HCT116 (cell line): ENCODE measurements at regions not wholly inside any gene's neighbourhood (a gene's known extent, or its start where the extent isn't known, plus 50 kb on each side); places are given as distances from the start of the nearest gene placed in this dataset.
A peak's percentile ranks its signal among the peaks of the same experiment; 100 is the strongest.

ENCODE experiments used
- ATAC-seq: fragments of 200-7000 bp; cut with Tn5 transposase; 2 replicates; pipeline ENCODE4 v1.9.1; 2020; ENCODE audit warnings: mild to moderate bottlenecking, moderate library complexity
- BruUV-seq: library from RNA; stranded (reverse); fragments of 400-500 nt; replicated peaks from 2 replicates; lab custom pipeline; 2021; lab: Mats Ljungman, UMichigan
- CTCF ChIA-PET: fragments of 300-600 bp; sonication (Branson Sonifier 250); formaldehyde crosslinking; loops from one replicate; lab custom pipeline; 2021; ENCODE audit warnings: antibody characterized with exemption; lab: Charles Lee
- POLR2A ChIA-PET: fragments of 300-600, 350-600 bp; sonication (Branson Sonifier 250); formaldehyde crosslinking; loops from one replicate; lab custom pipeline; 2021; ENCODE audit warnings: antibody characterized with exemption; lab: Charles Lee
- RAD21 ChIA-PET, 2 experiments: fragments of 300-600 bp; sonication (Branson Sonifier 250); formaldehyde crosslinking; loops; one replicate each; lab custom pipeline; 2023; ENCODE audit warnings: low total read pairs in 2 of 2; ENCODE audit not compliant: uncharacterized antibody in 2 of 2, unreplicated experiment in 2 of 2, low non-redundant PET in 1 of 2; lab: Charles Lee
- DNase-seq: peaks from one replicate; pipeline ENCODE4 v3.0.0-alpha.2; 2010; ENCODE audit warnings: low read depth, low spot score
- H2AFZ ChIP-seq: fragments of 200-600 bp; shearing (Covaris generic), sonication (generic); 2 replicates; pipeline ENCODE4 v1.6.1; 2017; ENCODE audit warnings: low read depth, mixed run types, mixed read lengths, antibody characterized with exemption, low read length; ENCODE audit not compliant: poor library complexity, severe bottlenecking
- H3K27ac ChIP-seq: 2 replicates; pipeline ENCODE4 v1.5.1; 2012; ENCODE audit warnings: low read depth, low read length
- H3K27me3 ChIP-seq: fragments of 200-600 bp; sonication (generic); 2 replicates; pipeline ENCODE4 v1.6.1; 2016; ENCODE audit warnings: mixed run types, low read length, mixed read lengths; ENCODE audit not compliant: insufficient read depth
- H3K36me3 ChIP-seq, 2 experiments: fragments of 200-500 bp in 1 of 2; fragments of 200-600 bp in 1 of 2; sonication (Bioruptor generic) in 1 of 2; sonication (generic) in 1 of 2; 2 replicates each; pipeline versions ENCODE4 v1.5.1 to v1.6.1; 2014 to 2016; ENCODE audit warnings: low read length in 2 of 2, inconsistent platforms in 1 of 2, mixed read lengths in 1 of 2, mixed run types in 1 of 2; ENCODE audit not compliant: insufficient read depth in 2 of 2, control insufficient read depth in 1 of 2
- H3K4me1 ChIP-seq, 2 experiments: fragments of 200-600 bp in 1 of 2; sonication (generic) in 1 of 2; 2 replicates each; pipeline versions ENCODE4 v1.5.1 to v1.6.1; 2012 to 2017; ENCODE audit warnings: low read length in 2 of 2, inconsistent platforms in 1 of 2, mild to moderate bottlenecking in 1 of 2, mixed read lengths in 1 of 2, mixed run types in 1 of 2, moderate library complexity in 1 of 2; ENCODE audit not compliant: insufficient read depth in 2 of 2, control insufficient read depth in 1 of 2
- H3K4me2 ChIP-seq: fragments of 200-600 bp; sonication (generic); 2 replicates; pipeline ENCODE4 v1.6.1; 2017; ENCODE audit warnings: mixed run types, low read length, mixed read lengths
- H3K4me3 ChIP-seq, 2 experiments: fragments of 200-600 bp in 1 of 2; sonication (generic) in 1 of 2; replicated peaks in 1 of 2; 2 replicates each; pipeline ENCODE4 v1.5.1; 2011 to 2016; ENCODE audit warnings: low read length in 2 of 2, control low read depth in 1 of 2, low read depth in 1 of 2, mild to moderate bottlenecking in 1 of 2, mixed read lengths in 1 of 2, mixed run types in 1 of 2
- H3K79me2 ChIP-seq: fragments of 200-600 bp; sonication (generic); 2 replicates; pipeline ENCODE4 v1.6.1; 2017; ENCODE audit warnings: mild to moderate bottlenecking, mixed run types, low read length, moderate library complexity, mixed read lengths; ENCODE audit not compliant: insufficient read depth
- H3K9ac ChIP-seq: fragments of 200-600 bp; sonication (generic); 2 replicates; pipeline ENCODE4 v1.6.1; 2016; ENCODE audit warnings: low read length, mixed read lengths
- H3K9me2 ChIP-seq: fragments of 200-600 bp; sonication (generic), shearing (Covaris generic); 2 replicates; pipeline ENCODE4 v1.6.1; 2017; ENCODE audit warnings: mixed run types, mild to moderate bottlenecking, moderate library complexity; ENCODE audit not compliant: insufficient read depth
- H3K9me3 ChIP-seq, 2 experiments: fragments of 200-500 bp in 1 of 2; fragments of 200-600 bp in 1 of 2; sonication (Bioruptor generic) in 1 of 2; sonication (generic) in 1 of 2; 2 replicates each; pipeline ENCODE4 v1.6.1; 2014 to 2017; ENCODE audit warnings: low read length in 2 of 2, mixed read lengths in 2 of 2, inconsistent platforms in 1 of 2, low read depth in 1 of 2, mild to moderate bottlenecking in 1 of 2, mixed run types in 1 of 2, moderate library complexity in 1 of 2; ENCODE audit not compliant: control insufficient read depth in 1 of 2, insufficient read depth in 1 of 2
- H4K20me1 ChIP-seq: fragments of 200-600 bp; sonication (generic), shearing (Covaris generic); 2 replicates; pipeline ENCODE4 v1.6.1; 2017; ENCODE audit warnings: mixed run types, mild to moderate bottlenecking, moderate library complexity; ENCODE audit not compliant: insufficient read depth
- CBX3 ChIP-seq: IDR thresholded peaks from 2 replicates; pipeline ENCODE4 v1.6.1; 2012; ENCODE audit warnings: low read depth
- CEBPB ChIP-seq: IDR thresholded peaks from 2 replicates; pipeline ENCODE4 v1.6.1; 2012; ENCODE audit warnings: low read depth
- EGR1 ChIP-seq: IDR thresholded peaks from 2 replicates; pipeline ENCODE4 v1.6.1; 2012; ENCODE audit warnings: low read depth
- EZH2 ChIP-seq: fragments of 200-600 bp; sonication (generic); IDR thresholded peaks from 2 replicates; pipeline ENCODE4 v1.6.1; 2017; ENCODE audit warnings: antibody characterized with exemption, mixed run types
- EZH2phosphoT487 ChIP-seq: fragments of 200-600 bp; IDR thresholded peaks from 2 replicates; pipeline ENCODE4 v1.6.1; 2018; ENCODE audit warnings: antibody characterized with exemption, borderline replicate concordance
- FOSL1 ChIP-seq: IDR thresholded peaks from 2 replicates; pipeline ENCODE4 v1.6.1; 2012; ENCODE audit warnings: low read depth
- JUND ChIP-seq: IDR thresholded peaks from 2 replicates; pipeline ENCODE4 v1.6.1; 2012
- MAX ChIP-seq: IDR thresholded peaks from 2 replicates; pipeline ENCODE4 v1.6.1; 2012
- POLR2A ChIP-seq: IDR thresholded peaks from 2 replicates; pipeline ENCODE4 v1.7.0; 2011; ENCODE audit warnings: borderline replicate concordance; ENCODE audit not compliant: insufficient read depth, insufficient read length; ENCODE audit errors: extremely low read depth
- POLR2AphosphoS5 ChIP-seq: IDR thresholded peaks from 2 replicates; pipeline ENCODE4 v1.6.1; 2011; ENCODE audit warnings: mild to moderate bottlenecking, low read depth, low read length, moderate library complexity
- RAD21 ChIP-seq: IDR thresholded peaks from 2 replicates; pipeline ENCODE4 v1.6.1; 2012; ENCODE audit warnings: low read depth, mild to moderate bottlenecking
- SP1 ChIP-seq: IDR thresholded peaks from 2 replicates; pipeline ENCODE4 v1.6.1; 2012; ENCODE audit warnings: low read depth
- SRF ChIP-seq: IDR thresholded peaks from 2 replicates; pipeline ENCODE4 v1.6.1; 2012; ENCODE audit warnings: low read depth
- YY1 ChIP-seq: IDR thresholded peaks from 2 replicates; pipeline ENCODE4 v1.6.1; 2011; ENCODE audit warnings: low read length, low read depth, moderate library complexity, mild to moderate bottlenecking; ENCODE audit not compliant: insufficient replicate concordance; ENCODE audit errors: extremely low read depth
- ZBTB33 ChIP-seq: IDR thresholded peaks from 2 replicates; pipeline ENCODE4 v1.6.1; 2011; ENCODE audit warnings: mild to moderate bottlenecking, low read length, moderate library complexity; ENCODE audit not compliant: insufficient replicate concordance; ENCODE audit errors: extremely low read depth
- ZFX ChIP-seq: fragments of 450-650 bp; IDR thresholded peaks from 2 replicates; pipeline ENCODE4 v1.6.1; 2017
- ZNF274 ChIP-seq: fragments of 200-500 bp; sonication (Bioruptor generic); IDR thresholded peaks from 2 replicates; pipeline ENCODE4 v1.6.1; 2014; ENCODE audit warnings: mild to moderate bottlenecking, low read depth, low read length, inconsistent platforms
- intact Hi-C: fragments of 100-400 bp; cut with micrococcal nuclease; formaldehyde crosslinking; loops from 2 replicates; pipeline ENCODE4 v1.10.0; 2022
- TF ChIP-seq, protein P1 (sequence below): IDR thresholded peaks from 2 replicates; pipeline ENCODE4 v1.6.1; 2012; ENCODE audit warnings: low read depth
- TF ChIP-seq, protein P2 (sequence below), 3 experiments: fragments of 200-600 bp in 1 of 3; sonication (generic) in 1 of 3; IDR thresholded peaks in 2 of 3; conservative IDR thresholded peaks in 1 of 3; 2 replicates each; pipeline ENCODE4 v1.5.1; 2012 to 2017; ENCODE audit warnings: low read depth in 2 of 3, low read length in 2 of 3, antibody characterized with exemption in 1 of 3, borderline replicate concordance in 1 of 3, control low read depth in 1 of 3, mild to moderate bottlenecking in 1 of 3, mixed read lengths in 1 of 3, mixed run types in 1 of 3, moderate library complexity in 1 of 3; ENCODE audit not compliant: insufficient read depth in 1 of 3
- TF ChIP-seq, protein P3 (sequence below): IDR thresholded peaks from 2 replicates; pipeline ENCODE4 v1.6.1; 2012

DNA sequence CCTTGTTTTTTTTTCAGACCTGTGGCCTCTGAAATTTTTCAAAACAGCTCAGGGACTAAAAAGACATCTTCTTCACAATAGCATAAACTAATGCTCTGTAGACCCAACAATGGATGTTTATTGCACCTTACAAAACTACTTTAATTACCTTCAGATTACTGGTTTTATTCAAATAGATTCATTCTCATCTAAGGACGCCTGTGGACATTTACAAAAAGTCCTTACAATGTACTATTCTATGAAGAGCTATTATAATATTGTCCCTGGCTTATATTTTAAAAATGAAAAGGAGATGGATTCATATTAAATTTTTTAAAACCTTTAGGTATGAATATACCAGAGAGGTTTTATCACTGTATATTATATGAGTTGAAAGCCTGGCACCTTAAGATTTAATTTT lies 238.4 kb upstream of the NR5A2 start:
- Histone ChIP-seq H3K27ac (no peak overlapping the region), H3K36me3 (no peaks in the 10 kb centered on the region), H3K4me1 (peaks cover 4 to 9% of the 10 kb centered on the region in 2 experiments; a peak in 3 of 4 replicates), H3K79me2 (no peaks in the 10 kb centered on the region), H4K20me1 (no peaks in the 10 kb centered on the region), H3K9ac (no peak overlapping the region), H3K4me3 (no peak overlapping the region), H3K9me2 (0 out of 2 replicates have a peak, but pooled peaks cover 2% of the 10 kb centered on the region), H3K4me2 (no peak overlapping the region), H2AFZ (peak overlapping the region; percentile 74), H3K27me3 (no peaks in the 10 kb centered on the region), H3K9me3 (no peaks in the 10 kb centered on the region)
- ChIA-PET CTCF (no interaction called here), POLR2A (no interaction called here), RAD21 (no interaction called here)
- no peak for ATAC-seq
- no peak for DNase-seq
- no TSS peak for BruUV-seq
- TF ChIP-seq CBX3 (no peak), EGR1 (no peak), RAD21 (no peak), SRF (no peak), EZH2phosphoT487 (no peak), POLR2AphosphoS5 (no peak), EZH2 (no peak), SP1 (no peak), JUND (no peak), ZNF274 (no peak), FOSL1 (no peak), ZFX (no peak), YY1 (no peak), POLR2A (no peak), MAX (no peak), ZBTB33 (no peak), CEBPB (no peak)
- TF ChIP-seq, protein P1, sequence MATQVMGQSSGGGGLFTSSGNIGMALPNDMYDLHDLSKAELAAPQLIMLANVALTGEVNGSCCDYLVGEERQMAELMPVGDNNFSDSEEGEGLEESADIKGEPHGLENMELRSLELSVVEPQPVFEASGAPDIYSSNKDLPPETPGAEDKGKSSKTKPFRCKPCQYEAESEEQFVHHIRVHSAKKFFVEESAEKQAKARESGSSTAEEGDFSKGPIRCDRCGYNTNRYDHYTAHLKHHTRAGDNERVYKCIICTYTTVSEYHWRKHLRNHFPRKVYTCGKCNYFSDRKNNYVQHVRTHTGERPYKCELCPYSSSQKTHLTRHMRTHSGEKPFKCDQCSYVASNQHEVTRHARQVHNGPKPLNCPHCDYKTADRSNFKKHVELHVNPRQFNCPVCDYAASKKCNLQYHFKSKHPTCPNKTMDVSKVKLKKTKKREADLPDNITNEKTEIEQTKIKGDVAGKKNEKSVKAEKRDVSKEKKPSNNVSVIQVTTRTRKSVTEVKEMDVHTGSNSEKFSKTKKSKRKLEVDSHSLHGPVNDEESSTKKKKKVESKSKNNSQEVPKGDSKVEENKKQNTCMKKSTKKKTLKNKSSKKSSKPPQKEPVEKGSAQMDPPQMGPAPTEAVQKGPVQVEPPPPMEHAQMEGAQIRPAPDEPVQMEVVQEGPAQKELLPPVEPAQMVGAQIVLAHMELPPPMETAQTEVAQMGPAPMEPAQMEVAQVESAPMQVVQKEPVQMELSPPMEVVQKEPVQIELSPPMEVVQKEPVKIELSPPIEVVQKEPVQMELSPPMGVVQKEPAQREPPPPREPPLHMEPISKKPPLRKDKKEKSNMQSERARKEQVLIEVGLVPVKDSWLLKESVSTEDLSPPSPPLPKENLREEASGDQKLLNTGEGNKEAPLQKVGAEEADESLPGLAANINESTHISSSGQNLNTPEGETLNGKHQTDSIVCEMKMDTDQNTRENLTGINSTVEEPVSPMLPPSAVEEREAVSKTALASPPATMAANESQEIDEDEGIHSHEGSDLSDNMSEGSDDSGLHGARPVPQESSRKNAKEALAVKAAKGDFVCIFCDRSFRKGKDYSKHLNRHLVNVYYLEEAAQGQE = no peak
- TF ChIP-seq, protein P2, sequence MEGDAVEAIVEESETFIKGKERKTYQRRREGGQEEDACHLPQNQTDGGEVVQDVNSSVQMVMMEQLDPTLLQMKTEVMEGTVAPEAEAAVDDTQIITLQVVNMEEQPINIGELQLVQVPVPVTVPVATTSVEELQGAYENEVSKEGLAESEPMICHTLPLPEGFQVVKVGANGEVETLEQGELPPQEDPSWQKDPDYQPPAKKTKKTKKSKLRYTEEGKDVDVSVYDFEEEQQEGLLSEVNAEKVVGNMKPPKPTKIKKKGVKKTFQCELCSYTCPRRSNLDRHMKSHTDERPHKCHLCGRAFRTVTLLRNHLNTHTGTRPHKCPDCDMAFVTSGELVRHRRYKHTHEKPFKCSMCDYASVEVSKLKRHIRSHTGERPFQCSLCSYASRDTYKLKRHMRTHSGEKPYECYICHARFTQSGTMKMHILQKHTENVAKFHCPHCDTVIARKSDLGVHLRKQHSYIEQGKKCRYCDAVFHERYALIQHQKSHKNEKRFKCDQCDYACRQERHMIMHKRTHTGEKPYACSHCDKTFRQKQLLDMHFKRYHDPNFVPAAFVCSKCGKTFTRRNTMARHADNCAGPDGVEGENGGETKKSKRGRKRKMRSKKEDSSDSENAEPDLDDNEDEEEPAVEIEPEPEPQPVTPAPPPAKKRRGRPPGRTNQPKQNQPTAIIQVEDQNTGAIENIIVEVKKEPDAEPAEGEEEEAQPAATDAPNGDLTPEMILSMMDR (IDR thresholded peaks at IDR 0.05 in 2 of 3, conservative IDR thresholded peaks at IDR 0.05 in 1 of 3; ENCODE audit: borderline replicate concordance in 1 of 3, insufficient read depth in 1 of 3, low read depth in 2 of 3, low read length in 2 of 3) = no peak
- TF ChIP-seq, protein P3, sequence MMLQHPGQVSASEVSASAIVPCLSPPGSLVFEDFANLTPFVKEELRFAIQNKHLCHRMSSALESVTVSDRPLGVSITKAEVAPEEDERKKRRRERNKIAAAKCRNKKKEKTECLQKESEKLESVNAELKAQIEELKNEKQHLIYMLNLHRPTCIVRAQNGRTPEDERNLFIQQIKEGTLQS = no peak
- intact Hi-C loops = no loop called here
